ENCODE measurements at regions not wholly inside any gene's neighbourhood (a gene's known extent, or its start where the extent isn't known, plus 50 kb on each side); places are given as distances from the start of the nearest gene placed in this dataset.

DNA sequence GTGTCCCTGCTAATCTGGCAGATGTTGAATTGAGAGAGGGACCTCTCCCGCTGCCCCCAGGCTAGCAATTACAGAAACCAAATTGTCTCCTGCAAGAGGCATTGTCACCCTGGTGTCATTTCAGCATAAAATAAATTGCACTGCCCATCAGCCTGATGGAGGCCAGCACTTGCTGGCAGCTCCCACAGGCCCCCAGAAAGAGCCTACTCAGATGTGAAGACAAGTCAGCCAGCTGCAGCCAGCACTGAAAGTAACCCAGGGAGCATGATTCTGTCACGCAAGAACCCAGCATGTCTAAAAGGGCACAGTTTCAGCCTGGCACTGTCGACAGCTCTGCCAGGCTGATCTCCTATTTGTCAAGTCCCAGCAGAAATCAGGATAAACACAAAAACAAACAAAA, 110.3 kb upstream of the CTTNBP2NL start:
- TF ChIP-seq, protein P1, sequence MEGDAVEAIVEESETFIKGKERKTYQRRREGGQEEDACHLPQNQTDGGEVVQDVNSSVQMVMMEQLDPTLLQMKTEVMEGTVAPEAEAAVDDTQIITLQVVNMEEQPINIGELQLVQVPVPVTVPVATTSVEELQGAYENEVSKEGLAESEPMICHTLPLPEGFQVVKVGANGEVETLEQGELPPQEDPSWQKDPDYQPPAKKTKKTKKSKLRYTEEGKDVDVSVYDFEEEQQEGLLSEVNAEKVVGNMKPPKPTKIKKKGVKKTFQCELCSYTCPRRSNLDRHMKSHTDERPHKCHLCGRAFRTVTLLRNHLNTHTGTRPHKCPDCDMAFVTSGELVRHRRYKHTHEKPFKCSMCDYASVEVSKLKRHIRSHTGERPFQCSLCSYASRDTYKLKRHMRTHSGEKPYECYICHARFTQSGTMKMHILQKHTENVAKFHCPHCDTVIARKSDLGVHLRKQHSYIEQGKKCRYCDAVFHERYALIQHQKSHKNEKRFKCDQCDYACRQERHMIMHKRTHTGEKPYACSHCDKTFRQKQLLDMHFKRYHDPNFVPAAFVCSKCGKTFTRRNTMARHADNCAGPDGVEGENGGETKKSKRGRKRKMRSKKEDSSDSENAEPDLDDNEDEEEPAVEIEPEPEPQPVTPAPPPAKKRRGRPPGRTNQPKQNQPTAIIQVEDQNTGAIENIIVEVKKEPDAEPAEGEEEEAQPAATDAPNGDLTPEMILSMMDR (IDR thresholded peaks at IDR 0.05), result no peak
- Histone ChIP-seq H3K27me3 (ENCODE audit: control insufficient read depth in 2 of 2, insufficient read depth in 2 of 2, low read length in 2 of 2) (no peaks in the 10 kb centered on the region), H3K9ac (ENCODE audit: insufficient read depth, low read length, poor library complexity, severe bottlenecking) (no peak overlapping the region), H4K20me1 (ENCODE audit: insufficient read depth, low read length) (no peaks in the 10 kb centered on the region), H2AFZ (ENCODE audit: insufficient read depth, low read depth, low read length, poor library complexity, severe bottlenecking) (no peak overlapping the region), H3K4me1 (ENCODE audit: control insufficient read depth in 1 of 2, insufficient read depth in 2 of 2, low read length in 2 of 2) (no peaks in the 10 kb centered on the region), H3K79me2 (ENCODE audit: insufficient read depth, low read length) (no peaks in the 10 kb centered on the region), H3K36me3 (replicated peaks in 1 of 2; ENCODE audit: control insufficient read depth in 1 of 2, insufficient read depth in 2 of 2, low read length in 2 of 2) (no peaks in the 10 kb centered on the region), H3K4me2 (replicated peaks; ENCODE audit: extremely low read depth, low read length, poor library complexity, severe bottlenecking) (no peak overlapping the region), H3K4me3 (replicated peaks in 1 of 3; ENCODE audit: low read depth in 2 of 3, low read length in 3 of 3) (no peak overlapping the region), H3K9me3 (replicated peaks in 1 of 2; ENCODE audit: control insufficient read depth in 1 of 2, insufficient read depth in 1 of 2, low read length in 2 of 2) (no peaks in the 10 kb centered on the region), H3K27ac (ENCODE audit: low read depth in 1 of 2, low read length in 2 of 2) (no peak overlapping the region)
- WGBS (ENCODE audit: insufficient coverage), result no CpG with 5 or more reads among the region's 3 CpGs
- Mint-ChIP-seq H3K27me3 (ENCODE audit: low read depth in 3 of 3) (peaks cover 0 to 15% (median 10%) of the 10 kb centered on the region in 3 donors), H3K27ac (no peak overlapping the region), H3K4me3 (no peak overlapping the region), H3K36me3 (no peaks in the 10 kb centered on the region), H3K4me1 (no peaks in the 10 kb centered on the region), H3K9me3 (peaks cover 0 to 9% (median 2%) of the 10 kb centered on the region in 7 donors)
- intact Hi-C loops (cut with micrococcal nuclease), result no loop called here
- DNase-seq, result no peak

DNA sequence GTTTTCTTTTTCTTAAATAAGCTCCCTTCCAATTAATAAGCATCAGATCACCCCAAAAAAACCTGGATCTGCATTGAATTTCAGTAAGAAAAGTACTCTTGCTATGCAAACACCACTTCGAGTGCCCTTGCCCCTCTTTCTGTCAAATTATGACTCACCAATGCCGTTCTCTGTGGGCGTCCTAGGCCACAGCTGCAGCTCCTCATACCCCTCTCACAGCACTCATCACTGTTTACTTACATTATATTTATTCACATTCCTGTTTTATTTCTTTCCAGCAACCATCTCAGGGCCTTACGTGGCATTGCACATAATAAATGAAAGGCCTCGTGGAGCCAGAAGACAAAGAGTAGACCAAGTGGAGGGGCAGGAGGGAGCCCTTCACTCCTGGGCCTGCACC, 99.1 kb upstream of the CTTNBP2NL start:
- TF ChIP-seq, protein P1 (IDR thresholded peaks at IDR 0.05), result no peak
- H3K4me1 ChIP-seq (ENCODE audit: control insufficient read depth in 1 of 2, insufficient read depth in 2 of 2, low read length in 2 of 2), result no peaks in the 10 kb centered on the region
- no peak overlapping the region for H3K4me3 ChIP-seq (replicated peaks in 1 of 3; ENCODE audit: low read depth in 2 of 3, low read length in 3 of 3)
- H3K36me3 ChIP-seq (replicated peaks in 1 of 2; ENCODE audit: control insufficient read depth in 1 of 2, insufficient read depth in 2 of 2, low read length in 2 of 2), result no peaks in the 10 kb centered on the region
- peaks cover 0 to 10% (median 2%) of the 10 kb centered on the region in 7 donors for H3K9me3 Mint-ChIP-seq
- H3K27ac ChIP-seq (ENCODE audit: low read depth in 1 of 2, low read length in 2 of 2), result no peak overlapping the region
- peaks cover 2 to 8% (median 5%) of the 10 kb centered on the region in 3 donors for H3K27me3 Mint-ChIP-seq (ENCODE audit: low read depth in 3 of 3)
- H3K9me3 ChIP-seq (replicated peaks in 1 of 2; ENCODE audit: control insufficient read depth in 1 of 2, insufficient read depth in 1 of 2, low read length in 2 of 2), result no peaks in the 10 kb centered on the region
- H3K27me3 ChIP-seq (ENCODE audit: control insufficient read depth in 2 of 2, insufficient read depth in 2 of 2, low read length in 2 of 2), result no peaks in the 10 kb centered on the region
- 91% methylated on average over 4 of the region's 5 CpGs for WGBS (ENCODE audit: insufficient coverage)
- no peaks in the 10 kb centered on the region for H3K36me3 Mint-ChIP-seq
- H3K4me3 Mint-ChIP-seq, result no peak overlapping the region
- no peaks in the 10 kb centered on the region for H4K20me1 ChIP-seq (ENCODE audit: insufficient read depth, low read length)
- H3K4me1 Mint-ChIP-seq, result no peaks in the 10 kb centered on the region
- H3K79me2 ChIP-seq (ENCODE audit: insufficient read depth, low read length), result no peaks in the 10 kb centered on the region
- H3K9ac ChIP-seq (ENCODE audit: insufficient read depth, low read length, poor library complexity, severe bottlenecking), result no peak overlapping the region
- DNase-seq, result no peak
- intact Hi-C loops (cut with micrococcal nuclease), result no loop called here
- no peak overlapping the region for H2AFZ ChIP-seq (ENCODE audit: insufficient read depth, low read depth, low read length, poor library complexity, severe bottlenecking)
- H3K4me2 ChIP-seq (replicated peaks; ENCODE audit: extremely low read depth, low read length, poor library complexity, severe bottlenecking), result no peak overlapping the region
- H3K27ac Mint-ChIP-seq, result no peak overlapping the region

All from CD14-positive monocyte (primary cell).